Activated T-cell treated with anti-CD3 and anti-CD28 coated beads for 48 hours (primary cell): ENCODE measurements at regions not wholly inside any gene's neighbourhood (a gene's known extent, or its start where the extent isn't known, plus 50 kb on each side); places are given as distances from the start of the nearest gene placed in this dataset.
"Not testable (repeated sequence)": the region's sequence is repeated elsewhere in the genome, so short reads cannot be mapped to it uniquely, and the experiment has no call there.

Source experiments
- DNase-seq: peaks from one replicate; pipeline ENCODE4 v3.0.0-alpha.2; 2020; ENCODE audit warnings: low read depth

DNA sequence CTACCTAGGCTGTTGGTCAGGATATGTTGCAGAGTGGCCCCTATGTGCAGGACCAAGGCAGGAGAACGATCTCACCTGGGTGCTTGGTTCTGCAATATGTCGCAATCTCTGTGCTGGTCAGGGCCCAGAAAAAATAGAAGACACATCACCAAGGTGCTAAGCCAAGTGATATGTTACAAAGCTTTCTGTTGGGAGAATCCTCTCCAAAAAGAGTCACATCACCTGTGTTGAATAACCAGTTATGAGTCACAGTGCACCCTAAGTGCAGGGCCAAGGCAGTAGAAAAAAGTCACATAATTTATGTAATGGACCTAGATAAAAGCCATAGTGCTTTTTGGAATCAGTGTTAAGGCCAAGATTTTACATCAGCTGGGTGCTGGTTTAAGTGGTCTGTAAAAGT, 965.9 kb upstream of the AMELY start:
- DNase-seq, result no peak

- DNase-seq, result no peak
Measured at GRCh38 chrY:7874080-7874479, 962.5 kb upstream of the AMELY start.

- no peak for DNase-seq
Measured at GRCh38 chrY:7871304-7871932, 959.9 kb upstream of the AMELY start.

DNA sequence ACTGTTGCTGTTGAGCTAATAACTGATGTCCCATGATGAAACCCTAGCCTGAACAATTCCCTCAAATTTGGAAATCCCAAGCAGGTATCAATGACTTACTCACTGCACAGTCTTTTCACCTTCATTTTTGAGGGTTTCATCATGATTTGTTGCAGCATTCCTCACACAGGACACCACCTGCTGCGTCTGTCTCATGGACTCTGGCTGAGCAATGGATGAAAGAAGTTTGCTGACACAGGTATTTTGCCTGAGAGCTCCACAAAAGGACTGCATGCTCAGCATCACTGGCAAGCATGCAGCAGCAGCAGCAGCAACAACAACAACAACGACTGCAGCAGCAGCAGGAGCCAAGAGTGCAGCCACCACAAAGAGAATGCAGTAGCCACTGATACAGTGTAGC, 955.4 kb upstream of the AMELY start:
- no peak for DNase-seq

GRCh38 chrY:7860781-7861614, 949.4 kb upstream of the AMELY start:
- no peak for DNase-seq

DNA sequence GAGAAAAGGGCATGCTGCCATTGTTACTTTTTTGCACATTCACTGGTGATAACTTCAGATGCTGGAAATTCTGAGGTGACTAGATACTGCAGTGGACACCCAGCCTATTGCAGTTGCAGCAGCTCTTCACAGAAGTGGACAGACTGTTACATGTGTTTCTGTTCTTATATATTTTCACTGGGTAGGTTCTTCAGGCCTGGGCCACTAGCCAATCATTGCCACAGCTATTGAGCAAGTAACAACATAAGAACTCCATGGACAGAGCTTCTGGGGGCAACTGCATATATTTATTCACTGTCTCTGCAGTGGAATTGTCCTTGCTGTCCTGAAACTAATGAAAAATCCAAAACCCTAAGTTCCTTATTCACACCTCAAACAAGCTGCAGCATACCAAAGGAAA, 938.6 kb upstream of the AMELY start:
- no peak for DNase-seq

GRCh38 chrY:7845776-7846175, 934.2 kb upstream of the AMELY start:
- DNase-seq, result no peak

DNA sequence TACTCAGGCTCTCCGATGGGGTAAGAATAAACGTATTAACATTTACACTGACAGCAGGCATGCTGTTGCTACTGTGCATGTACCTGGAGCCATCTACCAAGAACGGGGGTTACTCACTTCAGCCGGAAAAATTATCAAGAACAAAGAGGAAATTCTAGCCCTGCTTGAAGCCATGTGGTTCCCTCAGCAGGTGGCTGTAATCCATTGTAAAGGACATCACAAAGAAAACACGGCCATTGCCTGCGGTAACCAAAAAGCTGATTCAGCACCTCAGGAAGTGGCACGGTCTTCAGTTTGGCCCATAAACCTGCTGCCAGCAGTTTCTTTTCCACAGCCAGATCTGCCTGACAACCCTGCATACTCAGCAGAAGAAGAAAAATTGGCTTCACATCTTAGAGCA, 925.5 kb upstream of the AMELY start:
- no peak for DNase-seq

- DNase-seq, result no peak
Measured at GRCh38 chrY:7836366-7836765, 924.8 kb upstream of the AMELY start.

DNA sequence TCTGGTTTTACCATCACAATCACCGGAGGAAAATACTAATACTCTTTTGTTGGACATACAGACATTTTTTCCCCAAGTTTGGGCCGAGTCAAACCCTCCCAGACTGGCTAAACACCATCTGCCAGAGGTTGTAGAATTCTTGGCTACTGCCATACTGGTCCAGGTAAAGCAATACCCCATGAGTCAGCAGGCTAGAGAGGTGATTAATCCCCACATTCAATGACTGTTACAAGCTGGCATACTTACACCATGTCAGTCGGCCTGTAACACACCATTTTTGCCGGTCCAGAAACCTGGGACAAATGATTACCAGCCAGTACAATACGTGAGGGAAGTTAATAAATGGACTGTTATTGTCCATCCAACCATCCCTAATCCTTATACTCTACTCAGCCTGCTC, 923.9 kb upstream of the AMELY start:
- DNase-seq, result no peak

DNA sequence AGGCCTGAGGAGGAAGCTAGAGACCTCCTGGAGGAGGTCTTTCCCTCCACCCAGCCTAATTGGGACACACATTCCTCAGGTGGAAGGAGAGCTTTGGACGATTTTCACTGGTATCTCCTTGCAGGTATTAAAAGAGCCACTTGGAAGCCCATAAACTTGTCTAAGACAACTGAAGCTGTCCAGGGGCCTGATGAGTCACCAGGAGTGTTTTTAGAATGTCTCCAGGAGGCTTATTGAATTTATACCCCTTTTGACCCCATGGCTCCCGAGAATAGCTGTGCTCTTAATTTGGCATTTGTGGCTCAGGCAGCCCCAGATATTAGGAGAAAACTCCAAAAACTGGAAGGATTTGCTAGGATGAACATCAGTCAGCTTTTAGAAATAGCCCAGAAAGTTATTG, 922.7 kb upstream of the AMELY start:
- no peak for DNase-seq

DNA sequence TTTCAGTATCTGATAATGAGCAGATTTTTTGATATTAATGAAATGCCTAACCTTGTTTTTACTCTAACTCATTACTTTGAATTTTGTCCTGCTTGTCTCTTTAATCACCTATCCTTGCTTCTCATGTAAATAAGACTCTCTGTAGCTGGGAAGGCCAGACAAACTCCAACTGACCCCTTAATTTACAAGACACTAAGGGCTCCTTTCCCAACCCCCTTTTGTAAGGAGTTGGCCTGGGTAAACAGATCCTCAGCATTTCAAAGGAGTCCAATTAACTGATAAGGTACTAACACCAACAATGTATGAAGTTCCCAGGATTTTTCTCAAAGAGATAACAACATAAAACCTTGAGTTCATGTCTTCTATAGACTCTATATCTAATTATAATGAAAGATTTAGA, 919.3 kb upstream of the AMELY start:
- not testable (repeated sequence) for DNase-seq

- no peak for DNase-seq
Measured at GRCh38 chrY:7826533-7826932, 915.0 kb upstream of the AMELY start.

DNA sequence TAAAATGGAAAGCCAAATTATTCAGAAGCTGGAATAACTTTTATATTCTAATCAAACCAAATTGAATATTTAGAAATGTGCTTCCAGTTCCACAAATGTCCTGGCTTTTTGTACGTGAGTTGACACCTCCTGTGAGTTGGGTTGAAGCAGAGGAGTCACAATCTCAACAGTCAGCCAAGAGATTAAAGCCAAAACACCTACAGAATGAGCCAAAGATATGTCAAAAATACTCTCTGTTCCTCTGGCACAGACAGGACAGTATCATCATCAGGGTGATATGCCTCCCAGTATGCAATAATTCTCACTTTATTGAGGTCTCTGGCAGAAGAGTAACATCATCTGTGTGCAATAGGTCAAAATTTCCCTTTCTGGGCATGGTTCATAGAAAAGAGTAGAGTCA, 914.3 kb upstream of the AMELY start:
- no peak for DNase-seq

- DNase-seq, result no peak
Measured at GRCh38 chrY:7821295-7822035, 909.9 kb upstream of the AMELY start.

DNA sequence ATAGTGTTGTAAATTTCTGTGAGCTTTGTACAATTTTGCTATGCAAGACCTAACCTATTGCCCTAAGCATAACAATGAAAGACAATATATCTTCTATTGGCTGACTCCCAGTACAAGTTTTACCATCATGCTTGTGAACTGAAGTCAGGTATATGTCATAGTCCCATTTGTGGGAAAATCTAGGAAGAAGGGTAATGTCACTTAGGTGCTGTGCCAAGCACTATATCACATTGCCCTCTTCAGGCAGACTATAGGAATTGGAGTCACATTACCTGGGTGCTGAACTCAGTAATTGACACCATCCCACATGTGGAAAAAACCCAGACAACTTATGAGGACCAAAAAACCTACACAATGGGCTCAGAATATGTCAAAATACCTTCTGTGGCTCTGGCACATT, 907.4 kb upstream of the AMELY start:
- DNase-seq, result no peak

- DNase-seq, result no peak
Measured at GRCh38 chrY:7816567-7816966, 905.0 kb upstream of the AMELY start.

GRCh38 chrY:7815921-7816320, 904.4 kb upstream of the AMELY start:
- DNase-seq, result no peak

- DNase-seq, result no peak
Measured at GRCh38 chrY:7815285-7815684, 903.7 kb upstream of the AMELY start.

DNA sequence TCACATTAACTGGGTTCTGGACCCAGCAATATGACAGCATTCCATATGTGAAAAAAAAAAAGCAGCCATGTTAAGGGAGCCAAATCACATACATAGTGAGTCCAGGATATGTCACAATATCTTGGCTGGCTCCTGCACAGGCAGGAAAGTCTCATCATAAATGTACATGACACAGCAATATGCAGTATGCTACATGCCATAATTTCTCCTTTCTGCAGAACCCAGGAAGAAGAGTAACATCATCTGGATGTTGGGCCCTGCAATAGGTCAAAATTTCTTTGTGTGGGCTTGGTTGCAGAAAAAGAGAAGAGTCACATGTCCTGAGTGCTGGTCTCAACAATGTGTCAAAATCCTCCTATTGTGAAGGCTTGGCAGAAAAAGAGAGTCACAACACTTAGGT, 902.8 kb upstream of the AMELY start:
- no peak for DNase-seq

DNA sequence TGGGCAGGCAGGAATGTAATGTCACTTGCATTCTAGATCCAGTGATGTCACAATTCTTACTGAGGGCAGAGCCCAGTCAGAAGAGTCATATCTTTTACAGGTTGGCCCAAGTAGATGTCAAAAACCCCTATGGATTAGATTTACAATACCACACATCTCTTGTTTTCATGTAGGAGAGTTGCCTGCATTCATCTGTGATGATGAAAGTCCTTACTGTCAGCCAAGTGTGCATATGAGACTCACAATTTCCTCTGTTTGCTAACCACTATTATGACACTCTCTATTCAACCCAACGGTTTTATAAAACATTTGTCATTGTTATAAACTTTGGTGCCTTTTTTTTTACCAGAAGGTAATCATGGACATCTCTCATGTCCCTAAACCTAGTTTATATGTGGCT, 898.8 kb upstream of the AMELY start:
- no peak for DNase-seq

GRCh38 chrY:7807516-7807870, 895.9 kb upstream of the AMELY start:
- DNase-seq, result no peak
